Erythroblast (primary cell): ENCODE measurements at regions not wholly inside any gene's neighbourhood (a gene's known extent, or its start where the extent isn't known, plus 50 kb on each side); places are given as distances from the start of the nearest gene placed in this dataset.

Experiments used
- GATA1 ChIP-seq: IDR thresholded peaks from 2 replicates; pipeline ENCODE4 v1.6.1; 2011; ENCODE audit warnings: low read depth, mild to moderate bottlenecking, control low read depth, low read length, moderate library complexity
- POLR2A ChIP-seq: IDR thresholded peaks from 2 replicates; pipeline ENCODE4 v1.6.1; 2011; ENCODE audit warnings: mild to moderate bottlenecking, low read length

GRCh38 chr9:23287390-23287789, 538.6 kb downstream of the ELAVL2 start:
- TF ChIP-seq POLR2A (no peak), GATA1 (no peak)
